ENCODE measurements at regions not wholly inside any gene's neighbourhood (a gene's known extent, or its start where the extent isn't known, plus 50 kb on each side); places are given as distances from the start of the nearest gene placed in this dataset.

GRCh38 chr18:67410075-67411070, 106.1 kb downstream of the DSEL start:
- no peaks in the 10 kb centered on the region for H3K36me3 ChIP-seq (ENCODE audit: control insufficient read depth in 2 of 3, insufficient read depth in 3 of 3, low read length in 3 of 3)
- ChIA-PET POLR2A (no interaction called here), CTCF (no interaction called here)

GRCh38 chr18:67408240-67408639, 108.3 kb downstream of the DSEL start:
- DNase-seq (no peak), ATAC-seq (no peak)
- ChIA-PET POLR2A (no interaction called here), CTCF (no interaction called here)
- Mint-ChIP-seq H3K9me3 (peaks cover 0 to 6% (median 0%) of the 10 kb centered on the region in 11 donors), H3K4me1 (peaks cover 0 to 6% (median 0%) of the 10 kb centered on the region in 7 donors), H3K36me3 (no peaks in the 10 kb centered on the region), H3K4me3 (no peak overlapping the region), H3K27me3 (peaks cover 0 to 5% (median 0%) of the 10 kb centered on the region in 5 donors), H3K27ac (no peak overlapping the region)
- H3K36me3 ChIP-seq (ENCODE audit: control insufficient read depth in 2 of 3, insufficient read depth in 3 of 3, low read length in 3 of 3) = no peaks in the 10 kb centered on the region
- intact Hi-C loops (cut with micrococcal nuclease) = no loop called here
- H3K4me1 ChIP-seq (ENCODE audit: control insufficient read depth in 2 of 2, insufficient read depth in 2 of 2, low read length in 2 of 2) = no peaks in the 10 kb centered on the region
- no peaks in the 10 kb centered on the region for H3K27me3 ChIP-seq (ENCODE audit: control insufficient read depth in 2 of 2, insufficient read depth in 2 of 2, low read length in 2 of 2)
- H3K27ac ChIP-seq (ENCODE audit: low read depth, low read length) = no peak overlapping the region
- H3K4me3 ChIP-seq (ENCODE audit: low read length) = no peak overlapping the region
- no peaks in the 10 kb centered on the region for H3K9me3 ChIP-seq (ENCODE audit: control insufficient read depth in 2 of 3, low read length in 3 of 3)

More at GRCh38 chr18:67410075-67411070, 106.1 kb downstream of the DSEL start:
- Histone ChIP-seq H3K27ac (ENCODE audit: low read depth, low read length) (no peak overlapping the region), H3K4me3 (ENCODE audit: low read length) (no peak overlapping the region), H3K4me1 (ENCODE audit: control insufficient read depth in 2 of 2, insufficient read depth in 2 of 2, low read length in 2 of 2) (no peaks in the 10 kb centered on the region), H3K9me3 (ENCODE audit: control insufficient read depth in 2 of 3, low read length in 3 of 3) (no peaks in the 10 kb centered on the region), H3K27me3 (ENCODE audit: control insufficient read depth in 2 of 2, insufficient read depth in 2 of 2, low read length in 2 of 2) (no peaks in the 10 kb centered on the region)
- DNase-seq = no peak
- H3K4me3 Mint-ChIP-seq = no peak overlapping the region
- intact Hi-C loops (cut with micrococcal nuclease) = loop anchor here in 1 of 2 donors (10.0 kb wide), 1 partner anchor 166 kb away; no protein-coding TSS in a partner anchor
- ATAC-seq = no peak
- peaks cover 0 to 1% (median 0%) of the 10 kb centered on the region in 11 donors for H3K9me3 Mint-ChIP-seq
- no peak overlapping the region for H3K27ac Mint-ChIP-seq
- H3K36me3 Mint-ChIP-seq = no peaks in the 10 kb centered on the region
- no peaks in the 10 kb centered on the region for H3K4me1 Mint-ChIP-seq
- peaks cover 0 to 5% (median 0%) of the 10 kb centered on the region in 5 donors for H3K27me3 Mint-ChIP-seq

- Histone ChIP-seq H3K27me3 (ENCODE audit: control insufficient read depth in 2 of 2, insufficient read depth in 2 of 2, low read length in 2 of 2) (no peaks in the 10 kb centered on the region), H3K36me3 (ENCODE audit: control insufficient read depth in 2 of 3, insufficient read depth in 3 of 3, low read length in 3 of 3) (no peaks in the 10 kb centered on the region), H3K4me3 (ENCODE audit: low read length) (no peak overlapping the region), H3K4me1 (ENCODE audit: control insufficient read depth in 2 of 2, insufficient read depth in 2 of 2, low read length in 2 of 2) (no peaks in the 10 kb centered on the region), H3K27ac (ENCODE audit: low read depth, low read length) (no peak overlapping the region), H3K9me3 (ENCODE audit: control insufficient read depth in 2 of 3, low read length in 3 of 3) (no peaks in the 10 kb centered on the region)
- CTCF ChIA-PET = no interaction called here
- H3K4me1 Mint-ChIP-seq = peaks cover 0 to 6% (median 0%) of the 10 kb centered on the region in 7 donors
- intact Hi-C loops (cut with micrococcal nuclease) = no loop called here
- H3K36me3 Mint-ChIP-seq = no peaks in the 10 kb centered on the region
- H3K27ac Mint-ChIP-seq = no peak overlapping the region
- H3K27me3 Mint-ChIP-seq = peaks cover 0 to 10% (median 7%) of the 10 kb centered on the region in 5 donors
- POLR2A ChIA-PET = no interaction called here
- no peak overlapping the region for H3K4me3 Mint-ChIP-seq
- no peak for ATAC-seq
- H3K9me3 Mint-ChIP-seq = peaks cover 0 to 6% (median 0%) of the 10 kb centered on the region in 11 donors
- no peak for DNase-seq
Measured at GRCh38 chr18:67406714-67407113, 109.8 kb downstream of the DSEL start.

GRCh38 chr18:67402543-67402942, 114.0 kb downstream of the DSEL start:
- peaks cover 0 to 6% (median 0%) of the 10 kb centered on the region in 7 donors for H3K4me1 Mint-ChIP-seq
- CTCF ChIA-PET = no interaction called here
- POLR2A ChIA-PET = no interaction called here

GRCh38 chr18:67400502-67401117, 115.9 kb downstream of the DSEL start:
- no peak for DNase-seq
- Histone ChIP-seq H3K27me3 (ENCODE audit: control insufficient read depth in 2 of 2, insufficient read depth in 2 of 2, low read length in 2 of 2) (no peaks in the 10 kb centered on the region), H3K4me1 (ENCODE audit: control insufficient read depth in 2 of 2, insufficient read depth in 2 of 2, low read length in 2 of 2) (no peaks in the 10 kb centered on the region), H3K27ac (ENCODE audit: low read depth, low read length) (no peak overlapping the region), H3K9me3 (ENCODE audit: control insufficient read depth in 2 of 3, low read length in 3 of 3) (peaks cover 0 to 3% (median 0%) of the 10 kb centered on the region in 3 experiments), H3K4me3 (ENCODE audit: low read length) (no peak overlapping the region), H3K36me3 (ENCODE audit: control insufficient read depth in 2 of 3, insufficient read depth in 3 of 3, low read length in 3 of 3) (no peaks in the 10 kb centered on the region)
- peaks cover 0 to 6% (median 0%) of the 10 kb centered on the region in 7 donors for H3K4me1 Mint-ChIP-seq
- ChIA-PET POLR2A (no interaction called here), CTCF (no interaction called here)
- H3K36me3 Mint-ChIP-seq = peaks cover 0 to 4% (median 0%) of the 10 kb centered on the region in 5 donors
- peaks cover 0 to 21% (median 7%) of the 10 kb centered on the region in 11 donors for H3K9me3 Mint-ChIP-seq
- H3K27me3 Mint-ChIP-seq = peaks cover 0 to 17% (median 11%) of the 10 kb centered on the region in 5 donors
- intact Hi-C loops (cut with micrococcal nuclease) = no loop called here
- no peak overlapping the region for H3K27ac Mint-ChIP-seq
- no peak for ATAC-seq
- H3K4me3 Mint-ChIP-seq = no peak overlapping the region

More at GRCh38 chr18:67402543-67402942, 114.0 kb downstream of the DSEL start:
- Histone ChIP-seq H3K36me3 (ENCODE audit: control insufficient read depth in 2 of 3, insufficient read depth in 3 of 3, low read length in 3 of 3) (no peaks in the 10 kb centered on the region), H3K9me3 (ENCODE audit: control insufficient read depth in 2 of 3, low read length in 3 of 3) (no peaks in the 10 kb centered on the region), H3K4me3 (ENCODE audit: low read length) (no peak overlapping the region), H3K27me3 (ENCODE audit: control insufficient read depth in 2 of 2, insufficient read depth in 2 of 2, low read length in 2 of 2) (no peaks in the 10 kb centered on the region), H3K27ac (ENCODE audit: low read depth, low read length) (no peak overlapping the region), H3K4me1 (ENCODE audit: control insufficient read depth in 2 of 2, insufficient read depth in 2 of 2, low read length in 2 of 2) (no peaks in the 10 kb centered on the region)
- no peaks in the 10 kb centered on the region for H3K36me3 Mint-ChIP-seq
- peaks cover 0 to 11% (median 0%) of the 10 kb centered on the region in 11 donors for H3K9me3 Mint-ChIP-seq
- ATAC-seq (no peak), DNase-seq (no peak)
- no peak overlapping the region for H3K4me3 Mint-ChIP-seq
- intact Hi-C loops (cut with micrococcal nuclease) = no loop called here
- H3K27me3 Mint-ChIP-seq = peaks cover 0 to 17% (median 11%) of the 10 kb centered on the region in 5 donors
- no peak overlapping the region for H3K27ac Mint-ChIP-seq

GRCh38 chr18:67386032-67386431, 130.5 kb downstream of the DSEL start:
- intact Hi-C loops (cut with micrococcal nuclease) = no loop called here
- Mint-ChIP-seq H3K27me3 (peaks cover 0 to 7% (median 4%) of the 10 kb centered on the region in 5 donors), H3K4me3 (no peak overlapping the region), H3K36me3 (no peaks in the 10 kb centered on the region), H3K4me1 (peaks cover 0 to 3% (median 0%) of the 10 kb centered on the region in 7 donors), H3K9me3 (no peaks in the 10 kb centered on the region), H3K27ac (no peak overlapping the region)
- POLR2A ChIA-PET = no interaction called here
- no peaks in the 10 kb centered on the region for H3K27me3 ChIP-seq (ENCODE audit: control insufficient read depth in 2 of 2, insufficient read depth in 2 of 2, low read length in 2 of 2)
- H3K27ac ChIP-seq (ENCODE audit: low read depth, low read length) = no peak overlapping the region
- no peaks in the 10 kb centered on the region for H3K9me3 ChIP-seq (ENCODE audit: control insufficient read depth in 2 of 3, low read length in 3 of 3)
- ATAC-seq (no peak), DNase-seq (no peak)
- no peak overlapping the region for H3K4me3 ChIP-seq (ENCODE audit: low read length)
- H3K4me1 ChIP-seq (ENCODE audit: control insufficient read depth in 2 of 2, insufficient read depth in 2 of 2, low read length in 2 of 2) = no peaks in the 10 kb centered on the region
- CTCF ChIA-PET = no interaction called here
- H3K36me3 ChIP-seq (ENCODE audit: control insufficient read depth in 2 of 3, insufficient read depth in 3 of 3, low read length in 3 of 3) = no peaks in the 10 kb centered on the region
